Liver (tissue), 8 donors: ENCODE measurements at regions not wholly inside any gene's neighbourhood (a gene's known extent, or its start where the extent isn't known, plus 50 kb on each side); places are given as distances from the start of the nearest gene placed in this dataset.

Experiments used
- DNase-seq: peaks from one replicate; pipeline ENCODE4 v3.0.0-alpha.2; 2017; ENCODE audit warnings: low spot score
- H3K27ac ChIP-seq, 2 donors: one replicate each; pipeline ENCODE4 v1.7.0; 2013; ENCODE audit warnings: inconsistent platforms in 2 of 2, low read length in 2 of 2, control low read depth in 1 of 2, low read depth in 1 of 2, mild to moderate bottlenecking in 1 of 2
- H3K27me3 ChIP-seq, 4 donors: one replicate each; pipeline versions ENCODE4 v1.6.1 to v1.7.0; 2013; ENCODE audit warnings: low read length in 3 of 4, inconsistent platforms in 1 of 4, mild to moderate bottlenecking in 1 of 4, moderate library complexity in 1 of 4; ENCODE audit not compliant: control insufficient read depth in 4 of 4, insufficient read depth in 4 of 4
- H3K36me3 ChIP-seq, 4 donors: one replicate each; pipeline versions ENCODE4 v1.6.1 to v1.7.0; 2013; ENCODE audit warnings: low read length in 3 of 4, mild to moderate bottlenecking in 3 of 4, low read depth in 1 of 4, moderate library complexity in 1 of 4; ENCODE audit not compliant: control insufficient read depth in 4 of 4, insufficient read depth in 3 of 4
- H3K4me1 ChIP-seq, 4 donors: one replicate each; pipeline versions ENCODE4 v1.6.1 to v1.7.0; 2013; ENCODE audit warnings: low read length in 3 of 4, mild to moderate bottlenecking in 3 of 4, moderate library complexity in 1 of 4; ENCODE audit not compliant: control insufficient read depth in 4 of 4, insufficient read depth in 4 of 4
- H3K4me3 ChIP-seq, 3 donors: one replicate each; pipeline versions ENCODE4 v1.6.1 to v1.7.0; 2013; ENCODE audit warnings: low read length in 3 of 3, control low read depth in 1 of 3, low read depth in 1 of 3, mild to moderate bottlenecking in 1 of 3
- H3K9ac ChIP-seq, 2 donors: one replicate each; pipeline ENCODE4 v1.7.0; 2013; ENCODE audit warnings: low read length in 2 of 2, mild to moderate bottlenecking in 2 of 2, moderate library complexity in 2 of 2, control low read depth in 1 of 2, low read depth in 1 of 2
- H3K9me3 ChIP-seq, 4 donors: one replicate each; pipeline versions ENCODE4 v1.6.1 to v1.7.0; 2013; ENCODE audit warnings: low read length in 3 of 4; ENCODE audit not compliant: control insufficient read depth in 4 of 4
- CTCF ChIP-seq: fragments of 150-350 bp; IDR thresholded peaks from 2 replicates; pipeline ENCODE4 v1.5.1; 2017; ENCODE audit warnings: improper control_type of control experiment, low read depth, low read length; ENCODE audit not compliant: missing input control
- FOXA1 ChIP-seq: IDR thresholded peaks from 2 replicates; pipeline ENCODE4 v1.6.1; 2016; ENCODE audit warnings: antibody characterized with exemption
- GABPA ChIP-seq, 2 donors: IDR thresholded peaks in 1 of 2; conservative IDR thresholded peaks in 1 of 2; 2 replicates each; pipeline ENCODE4 v1.6.1; 2016; ENCODE audit warnings: antibody characterized with exemption in 2 of 2, mild to moderate bottlenecking in 1 of 2, moderate library complexity in 1 of 2
- HNF4G ChIP-seq: IDR thresholded peaks from 2 replicates; pipeline ENCODE4 v1.6.1; 2016; ENCODE audit warnings: antibody characterized with exemption
- JUND ChIP-seq, 2 donors: IDR thresholded peaks; 2 replicates each; pipeline ENCODE4 v1.6.1; 2016; ENCODE audit warnings: antibody characterized with exemption in 2 of 2
- RAD21 ChIP-seq, 2 donors: IDR thresholded peaks; 2 replicates each; pipeline ENCODE4 v1.6.1; 2016; ENCODE audit warnings: antibody characterized with exemption in 2 of 2, mild to moderate bottlenecking in 2 of 2
- RXRA ChIP-seq, 2 donors: IDR thresholded peaks; 2 replicates each; pipeline ENCODE4 v1.6.1; 2017 to 2018; ENCODE audit warnings: antibody characterized with exemption in 2 of 2, mild to moderate bottlenecking in 1 of 2
- SP1 ChIP-seq: IDR thresholded peaks from 2 replicates; pipeline ENCODE4 v1.6.1; 2018; ENCODE audit warnings: antibody characterized with exemption, mild to moderate bottlenecking
- TAF1 ChIP-seq: conservative IDR thresholded peaks from 2 replicates; pipeline ENCODE4 v1.6.1; 2016; ENCODE audit warnings: antibody characterized with exemption, mild to moderate bottlenecking
- YY1 ChIP-seq: IDR thresholded peaks from 2 replicates; pipeline ENCODE4 v1.6.1; 2016; ENCODE audit warnings: antibody characterized with exemption, mild to moderate bottlenecking
- ZBTB33 ChIP-seq: IDR thresholded peaks from 2 replicates; pipeline ENCODE4 v1.6.1; 2016; ENCODE audit warnings: antibody characterized with exemption
- WGBS: extraction: QIAGEN DNeasy Blood & Tissue Kit; methylation state at CpG from one replicate; pipeline ENCODE4 v1.1.7; 2013; 5-methylcytosine and 5-hydroxymethylcytosine counted together
- TF ChIP-seq, protein P1 (sequence below): IDR thresholded peaks from 2 replicates; pipeline ENCODE4 v1.6.1; 2016; ENCODE audit warnings: antibody characterized with exemption, mild to moderate bottlenecking
- TF ChIP-seq, protein P2 (sequence below): IDR thresholded peaks from 2 replicates; pipeline ENCODE4 v1.6.1; 2016; ENCODE audit warnings: antibody characterized with exemption
- TF ChIP-seq, protein P3 (sequence below): IDR thresholded peaks from 2 replicates; pipeline ENCODE4 v1.6.1; 2016; ENCODE audit warnings: antibody characterized with exemption
- donor health status: healthy.
- donor health status: healthy.
- donor health status: healthy.
- donor health status: healthy.
- donor health status: healthy.

- H3K9me3 ChIP-seq = no peaks in the 10 kb centered on the region
- peak; percentile 47 for DNase-seq
- H3K27me3 ChIP-seq = no peaks in the 10 kb centered on the region
- TF ChIP-seq JUND (IDR thresholded peaks at IDR 0.05) = no peak
- no peak for TF ChIP-seq SP1
- no peak for TF ChIP-seq ZBTB33
- no peak for TF ChIP-seq YY1
- TF ChIP-seq RXRA (IDR thresholded peaks at IDR 0.05) = no peak
- TF ChIP-seq TAF1 = no peak
- TF ChIP-seq FOXA1 = no peak
- no peak for TF ChIP-seq HNF4G
- TF ChIP-seq GABPA (IDR thresholded peaks at IDR 0.05 in 1 of 2, conservative IDR thresholded peaks at IDR 0.05 in 1 of 2) = no peak
- H3K27ac ChIP-seq = no peak overlapping the region
- H3K36me3 ChIP-seq = no peaks in the 10 kb centered on the region
- H3K9ac ChIP-seq = no peak overlapping the region
- 71% methylated on average over 3 of the region's 3 CpGs for WGBS
- peaks cover 0 to 24% (median 6%) of the 10 kb centered on the region in 4 donors for H3K4me1 ChIP-seq
- no peak overlapping the region for H3K4me3 ChIP-seq
Measured at GRCh38 chr12:24363177-24363754, 413.8 kb upstream of the SOX5 start.

- DNase-seq = no peak
- WGBS = 83% methylated on average over 6 of the region's 6 CpGs
- Histone ChIP-seq H3K9ac (no peak overlapping the region), H3K4me3 (no peak overlapping the region), H3K4me1 (peaks cover 0 to 24% (median 6%) of the 10 kb centered on the region in 4 donors), H3K27ac (no peak overlapping the region), H3K9me3 (no peaks in the 10 kb centered on the region), H3K27me3 (no peaks in the 10 kb centered on the region), H3K36me3 (no peaks in the 10 kb centered on the region)
- TF ChIP-seq ZBTB33 (no peak), GABPA (IDR thresholded peaks at IDR 0.05 in 1 of 2, conservative IDR thresholded peaks at IDR 0.05 in 1 of 2) (no peak), YY1 (no peak), JUND (IDR thresholded peaks at IDR 0.05) (no peak), RAD21 (IDR thresholded peaks at IDR 0.05) (no peak), HNF4G (no peak), CTCF (no peak), FOXA1 (no peak), RXRA (IDR thresholded peaks at IDR 0.05) (no peak)
- TF ChIP-seq, protein P1, sequence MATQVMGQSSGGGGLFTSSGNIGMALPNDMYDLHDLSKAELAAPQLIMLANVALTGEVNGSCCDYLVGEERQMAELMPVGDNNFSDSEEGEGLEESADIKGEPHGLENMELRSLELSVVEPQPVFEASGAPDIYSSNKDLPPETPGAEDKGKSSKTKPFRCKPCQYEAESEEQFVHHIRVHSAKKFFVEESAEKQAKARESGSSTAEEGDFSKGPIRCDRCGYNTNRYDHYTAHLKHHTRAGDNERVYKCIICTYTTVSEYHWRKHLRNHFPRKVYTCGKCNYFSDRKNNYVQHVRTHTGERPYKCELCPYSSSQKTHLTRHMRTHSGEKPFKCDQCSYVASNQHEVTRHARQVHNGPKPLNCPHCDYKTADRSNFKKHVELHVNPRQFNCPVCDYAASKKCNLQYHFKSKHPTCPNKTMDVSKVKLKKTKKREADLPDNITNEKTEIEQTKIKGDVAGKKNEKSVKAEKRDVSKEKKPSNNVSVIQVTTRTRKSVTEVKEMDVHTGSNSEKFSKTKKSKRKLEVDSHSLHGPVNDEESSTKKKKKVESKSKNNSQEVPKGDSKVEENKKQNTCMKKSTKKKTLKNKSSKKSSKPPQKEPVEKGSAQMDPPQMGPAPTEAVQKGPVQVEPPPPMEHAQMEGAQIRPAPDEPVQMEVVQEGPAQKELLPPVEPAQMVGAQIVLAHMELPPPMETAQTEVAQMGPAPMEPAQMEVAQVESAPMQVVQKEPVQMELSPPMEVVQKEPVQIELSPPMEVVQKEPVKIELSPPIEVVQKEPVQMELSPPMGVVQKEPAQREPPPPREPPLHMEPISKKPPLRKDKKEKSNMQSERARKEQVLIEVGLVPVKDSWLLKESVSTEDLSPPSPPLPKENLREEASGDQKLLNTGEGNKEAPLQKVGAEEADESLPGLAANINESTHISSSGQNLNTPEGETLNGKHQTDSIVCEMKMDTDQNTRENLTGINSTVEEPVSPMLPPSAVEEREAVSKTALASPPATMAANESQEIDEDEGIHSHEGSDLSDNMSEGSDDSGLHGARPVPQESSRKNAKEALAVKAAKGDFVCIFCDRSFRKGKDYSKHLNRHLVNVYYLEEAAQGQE = no peak
- TF ChIP-seq, protein P2, sequence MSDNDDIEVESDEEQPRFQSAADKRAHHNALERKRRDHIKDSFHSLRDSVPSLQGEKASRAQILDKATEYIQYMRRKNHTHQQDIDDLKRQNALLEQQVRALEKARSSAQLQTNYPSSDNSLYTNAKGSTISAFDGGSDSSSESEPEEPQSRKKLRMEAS = no peak
- TF ChIP-seq, protein P3, sequence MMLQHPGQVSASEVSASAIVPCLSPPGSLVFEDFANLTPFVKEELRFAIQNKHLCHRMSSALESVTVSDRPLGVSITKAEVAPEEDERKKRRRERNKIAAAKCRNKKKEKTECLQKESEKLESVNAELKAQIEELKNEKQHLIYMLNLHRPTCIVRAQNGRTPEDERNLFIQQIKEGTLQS = no peak
Measured at GRCh38 chr12:24361877-24362580, 412.6 kb upstream of the SOX5 start.
